ENCODE measurements at regions not wholly inside any gene's neighbourhood (a gene's known extent, or its start where the extent isn't known, plus 50 kb on each side); places are given as distances from the start of the nearest gene placed in this dataset.
"Not testable (repeated sequence)": the region's sequence is repeated elsewhere in the genome, so short reads cannot be mapped to it uniquely, and the experiment has no call there.

DNA sequence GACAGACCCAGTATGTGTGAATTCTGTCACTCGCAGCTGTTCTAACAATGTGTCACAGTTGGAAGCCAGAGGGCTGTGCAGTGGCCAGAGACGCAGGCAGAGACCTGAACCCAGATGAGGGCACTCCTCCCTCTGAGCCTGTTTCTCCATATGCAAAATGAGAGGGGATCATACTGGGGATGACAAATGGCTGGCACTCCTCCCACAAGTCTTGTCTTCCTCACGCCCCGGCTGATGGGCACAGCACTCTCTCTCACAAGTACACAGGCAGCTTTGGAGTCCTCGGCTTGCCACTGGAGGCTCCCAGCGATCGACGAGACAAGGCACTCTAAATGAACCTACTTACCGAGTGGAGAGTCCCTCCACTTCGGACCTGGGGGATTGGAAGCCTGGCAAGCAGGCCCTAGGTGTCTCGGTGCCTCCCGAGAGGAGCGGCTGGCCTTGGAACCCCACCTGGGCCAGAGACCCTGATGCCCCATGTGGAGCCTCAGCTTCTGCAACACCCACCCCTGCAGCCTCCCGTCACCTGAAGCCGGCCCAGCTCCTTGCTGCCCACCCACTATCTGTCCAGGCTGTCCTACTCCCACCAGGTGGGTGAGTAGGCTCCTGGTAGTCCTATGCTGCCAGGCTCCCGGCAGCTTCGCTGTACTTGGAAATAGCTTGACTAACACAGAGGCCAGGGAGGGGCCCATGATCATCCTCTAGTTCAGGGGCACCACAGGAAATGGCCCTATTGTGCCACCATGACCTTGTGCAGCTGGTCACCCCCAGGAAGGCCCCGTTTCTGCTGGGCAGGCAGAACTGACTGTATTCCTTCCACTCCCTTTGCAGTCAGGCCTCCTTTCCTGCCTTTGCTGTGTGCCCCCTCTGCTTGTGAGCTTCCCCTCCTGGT lies 65.0 kb upstream of the IQSEC1 start:
- no peak for DNase-seq (ENCODE audit: low spot score)

DNA sequence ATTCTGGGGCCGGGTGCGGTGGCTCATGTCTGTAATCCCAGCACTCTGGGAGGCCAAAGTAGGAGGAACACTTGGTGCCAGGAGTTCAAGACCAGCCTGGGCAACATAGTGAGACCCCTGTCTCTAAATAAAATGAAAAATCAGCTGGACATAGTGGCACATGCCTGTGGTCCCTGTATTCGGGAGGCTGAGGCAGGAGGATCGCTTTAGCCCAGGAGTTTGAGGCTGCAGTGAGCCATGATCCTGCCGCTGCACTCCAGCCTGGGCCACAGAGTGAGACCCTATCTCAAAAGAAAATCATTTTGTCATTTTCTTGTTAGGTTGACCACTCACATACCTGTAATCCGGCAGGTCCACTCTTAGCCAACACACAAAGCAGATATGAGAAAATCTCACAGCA lies 63.6 kb upstream of the IQSEC1 start:
- not testable (repeated sequence) for DNase-seq (ENCODE audit: low spot score)

DNA sequence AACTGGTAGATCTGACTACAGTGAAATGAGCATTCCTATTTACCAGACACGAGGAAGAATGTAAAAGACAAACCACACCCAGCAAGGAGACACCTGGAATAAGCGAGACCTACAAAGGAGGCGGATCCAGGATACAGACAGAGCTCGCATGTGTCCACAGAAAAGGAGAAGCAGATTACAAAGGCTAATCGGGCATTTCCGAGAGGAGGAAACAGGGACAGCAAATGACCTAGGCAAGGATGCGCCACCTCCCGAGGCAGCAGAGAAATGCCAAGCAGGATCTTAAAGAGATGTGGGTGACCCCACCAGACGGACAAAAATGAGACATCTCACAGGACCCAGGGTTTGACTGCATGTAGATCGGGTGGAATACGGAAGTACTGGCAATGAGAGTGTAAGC lies 63.2 kb upstream of the IQSEC1 start:
- no peak for DNase-seq (ENCODE audit: low spot score)

DNA sequence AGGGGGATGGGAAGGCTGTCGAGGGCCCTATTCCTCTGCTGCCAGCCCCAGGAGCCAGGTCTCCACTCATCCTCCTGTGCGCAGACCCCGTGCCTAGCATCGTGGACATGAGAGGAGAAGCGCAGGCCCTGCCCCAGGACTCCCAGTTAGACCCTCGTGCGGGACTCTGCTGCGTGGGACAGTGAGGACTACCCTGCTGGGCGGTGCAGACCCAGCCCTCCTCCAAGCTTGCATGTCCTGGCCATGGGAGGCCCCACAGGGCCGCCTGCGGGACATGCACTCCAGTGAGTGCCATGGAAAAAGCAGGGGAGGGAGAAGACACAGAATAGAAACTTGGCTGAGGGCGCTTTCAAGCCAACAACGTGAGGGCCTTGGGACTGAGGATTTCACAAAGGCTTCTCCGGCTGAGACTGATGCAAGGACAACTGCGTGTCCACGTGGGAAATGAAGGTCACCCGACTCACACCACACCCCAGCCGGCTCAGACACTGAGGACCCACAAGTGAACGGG lies 62.6 kb upstream of the IQSEC1 start:
- DNase-seq (ENCODE audit: low spot score): no peak

DNA sequence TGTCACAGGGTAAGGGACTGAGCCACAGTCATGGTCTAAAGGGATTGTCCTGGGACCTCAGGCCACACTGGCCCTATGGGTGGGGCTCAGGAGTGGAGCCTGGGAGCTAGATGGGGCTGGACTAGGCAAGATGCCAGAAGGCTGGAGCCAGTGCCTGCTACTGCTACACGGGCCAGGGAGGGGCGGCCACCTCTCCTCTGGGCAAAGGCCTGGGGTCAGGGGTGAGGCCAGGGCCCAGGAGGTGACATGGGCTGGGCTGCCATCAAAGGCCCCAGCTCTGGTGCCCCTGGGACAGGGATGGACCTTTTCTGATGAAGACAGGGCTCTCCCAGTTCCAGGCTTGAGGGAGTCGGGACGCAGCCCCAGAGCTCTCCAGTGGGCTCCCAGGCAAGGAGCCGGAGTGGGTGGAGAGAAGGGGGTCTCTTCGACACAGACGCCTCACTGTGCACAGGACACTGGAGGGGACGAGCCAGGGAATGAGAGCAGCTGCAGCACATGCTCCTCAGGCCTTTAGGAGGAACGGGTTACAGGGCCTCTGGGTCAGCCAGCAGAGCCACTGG lies 62.1 kb upstream of the IQSEC1 start:
- DNase-seq (ENCODE audit: low spot score): no peak

DNA sequence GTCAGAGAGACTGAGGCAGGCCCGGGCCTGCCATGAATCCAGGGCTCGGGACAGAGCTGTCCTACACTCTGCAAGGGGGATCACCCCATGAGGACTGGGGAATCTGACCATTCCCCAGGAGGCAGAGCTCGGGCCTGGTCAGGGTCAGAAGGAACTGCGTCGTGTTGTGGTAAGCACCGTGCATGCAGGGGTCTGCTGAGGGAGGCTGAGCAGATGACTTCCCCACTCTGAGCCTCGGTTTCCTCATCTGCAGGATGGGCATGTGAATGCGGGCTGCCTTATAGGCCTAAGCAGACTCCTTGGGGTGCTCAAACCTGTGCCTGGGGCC lies 61.6 kb upstream of the IQSEC1 start:
- DNase-seq (ENCODE audit: low spot score): no peak

DNA sequence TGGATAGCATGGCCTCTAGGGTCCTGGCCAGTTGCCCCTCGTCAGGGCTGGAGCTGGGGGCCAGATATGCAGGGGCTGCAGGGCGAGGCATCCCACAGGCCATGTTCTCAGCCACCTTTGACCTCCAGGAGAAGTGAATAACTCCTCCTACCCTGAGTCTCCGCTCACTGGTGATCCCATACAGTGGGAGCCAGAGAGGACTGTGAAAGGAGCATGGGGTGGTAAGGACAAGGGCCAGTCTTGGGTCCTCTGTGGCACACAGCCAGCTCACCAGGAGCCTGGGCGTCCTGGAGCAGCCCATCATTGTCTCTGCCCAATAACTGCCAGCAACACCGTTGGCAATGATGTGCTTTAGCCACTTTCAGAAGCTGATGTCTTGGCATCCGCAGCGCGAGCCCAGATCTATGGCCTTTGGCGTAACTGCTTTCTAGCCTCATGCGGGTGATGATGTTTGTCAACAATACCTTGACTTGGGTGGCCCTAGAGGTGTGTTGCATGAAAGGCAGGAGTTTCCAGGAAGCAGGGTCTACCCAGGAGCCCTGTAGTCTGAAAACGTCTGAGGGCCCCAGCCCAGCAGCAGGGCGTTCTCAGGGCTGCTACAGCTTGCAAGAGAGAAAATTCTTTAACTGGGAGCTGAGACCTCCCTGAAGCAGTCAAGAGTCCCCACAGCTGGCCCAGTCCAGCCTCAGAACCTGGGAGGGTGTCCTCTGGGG lies 61.1 kb upstream of the IQSEC1 start:
- no peak for DNase-seq (ENCODE audit: low spot score)

DNA sequence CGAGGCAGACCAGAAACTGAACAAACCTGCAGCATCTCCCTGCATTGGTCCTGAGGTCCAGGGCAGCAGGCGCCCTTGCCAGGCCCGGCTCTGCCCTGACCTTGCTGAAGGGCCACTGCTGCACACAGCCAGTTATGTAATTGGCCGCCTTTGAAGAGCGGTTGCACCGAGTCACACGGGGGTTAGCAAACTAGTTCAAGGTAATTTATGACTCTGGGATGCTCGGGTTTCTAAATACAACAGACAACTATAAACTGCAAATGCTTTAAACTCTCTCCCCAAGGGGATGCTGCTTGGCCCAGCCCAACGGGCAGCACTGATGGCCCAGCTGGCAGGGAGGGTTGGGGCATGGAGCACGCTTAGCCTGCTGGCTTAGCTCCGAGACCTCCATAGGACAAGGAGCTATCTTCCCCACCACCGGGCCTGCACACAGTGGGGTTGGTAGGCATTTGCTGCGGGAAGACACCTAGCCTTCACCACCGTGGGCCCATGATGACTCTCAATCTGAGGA lies 60.3 kb upstream of the IQSEC1 start:
- no peak for DNase-seq (ENCODE audit: low spot score)

DNA sequence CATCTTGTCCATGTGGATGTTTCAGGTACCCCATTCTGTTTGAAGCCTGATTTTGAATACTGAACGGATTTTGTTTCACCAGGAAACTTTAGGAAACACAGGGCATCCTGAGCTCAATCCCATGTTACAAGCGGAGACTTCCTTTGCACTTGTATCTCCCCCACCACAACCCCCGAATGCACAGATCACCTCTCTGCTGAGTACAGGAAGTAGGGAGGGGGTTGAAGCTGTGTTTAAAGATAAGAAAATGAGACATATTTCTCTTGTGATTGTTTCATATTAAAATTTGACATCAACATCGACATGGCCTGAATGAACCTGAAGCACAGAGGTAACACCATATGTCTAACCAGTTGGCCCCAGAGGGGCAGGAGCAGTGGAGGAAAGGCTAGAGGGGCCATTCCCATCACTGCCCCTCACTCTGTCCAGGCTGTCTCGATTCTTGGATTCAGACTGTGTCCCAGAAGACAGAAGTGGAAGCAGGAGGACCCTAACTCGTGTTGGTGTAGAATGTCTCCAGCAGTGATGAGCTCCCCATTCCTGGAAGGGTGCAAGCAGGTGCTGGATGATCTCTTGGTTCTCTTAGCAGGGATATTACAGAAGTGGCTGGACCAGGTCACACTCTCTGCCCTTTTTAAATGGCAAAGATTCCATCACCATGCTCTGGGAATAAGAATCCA lies 59.6 kb upstream of the IQSEC1 start:
- DNase-seq (ENCODE audit: low spot score): no peak

DNA sequence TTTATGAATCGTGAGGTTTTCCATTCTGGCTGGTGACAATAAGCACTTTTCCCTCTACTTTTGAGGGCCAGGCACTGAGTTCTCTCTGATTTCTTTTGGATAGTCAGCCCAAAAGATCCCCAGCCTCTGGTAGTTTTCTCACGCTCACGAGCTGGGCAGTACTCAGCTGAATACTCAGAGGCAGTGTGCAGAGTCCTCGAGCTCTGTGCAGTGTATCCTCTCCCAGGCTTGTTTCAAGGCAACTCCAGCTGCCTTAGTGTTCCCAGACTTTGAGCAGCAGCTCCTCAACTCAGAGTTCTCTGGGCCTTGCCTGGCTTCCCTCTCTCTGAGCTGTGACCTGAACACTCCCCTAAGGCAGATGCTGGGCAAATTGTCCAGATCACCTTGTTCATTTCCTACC lies 59.1 kb upstream of the IQSEC1 start:
- DNase-seq (ENCODE audit: low spot score): no peak

DNA sequence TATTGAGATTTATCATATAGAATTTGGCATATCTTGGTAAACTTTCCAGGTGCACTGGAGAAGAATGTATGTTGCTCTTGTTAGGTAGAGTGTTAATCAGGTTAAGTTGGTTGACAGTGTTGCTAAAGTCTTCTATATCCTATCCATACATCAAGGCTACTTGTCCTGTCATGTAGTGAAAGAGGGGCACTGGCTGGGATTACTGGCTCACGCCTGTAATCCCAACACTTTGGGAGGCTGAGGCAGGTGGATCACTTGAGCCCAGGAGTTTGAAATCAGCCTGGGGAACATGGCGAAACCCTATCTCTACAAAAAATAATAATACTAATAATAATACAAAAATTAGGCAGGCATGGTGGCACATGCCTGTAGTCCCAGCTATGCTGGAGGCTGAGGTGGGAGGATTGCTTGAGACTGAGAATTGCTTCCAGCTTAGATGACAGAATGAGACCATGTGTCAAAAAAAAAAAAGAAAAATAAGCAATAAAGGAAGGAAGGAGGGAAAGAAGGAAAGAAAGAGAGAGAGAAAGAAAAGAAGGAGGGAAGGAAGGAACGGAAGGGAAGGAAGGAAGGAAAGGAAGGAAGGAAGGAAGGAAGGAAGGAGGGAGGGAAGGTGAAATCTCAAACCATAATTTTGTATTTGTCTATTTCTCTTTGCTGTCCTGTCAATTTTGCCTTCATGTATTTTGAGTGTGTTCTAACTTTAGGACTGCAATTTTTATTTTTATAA lies 57.4 kb upstream of the IQSEC1 start:
- no peak for DNase-seq (ENCODE audit: low spot score)

DNA sequence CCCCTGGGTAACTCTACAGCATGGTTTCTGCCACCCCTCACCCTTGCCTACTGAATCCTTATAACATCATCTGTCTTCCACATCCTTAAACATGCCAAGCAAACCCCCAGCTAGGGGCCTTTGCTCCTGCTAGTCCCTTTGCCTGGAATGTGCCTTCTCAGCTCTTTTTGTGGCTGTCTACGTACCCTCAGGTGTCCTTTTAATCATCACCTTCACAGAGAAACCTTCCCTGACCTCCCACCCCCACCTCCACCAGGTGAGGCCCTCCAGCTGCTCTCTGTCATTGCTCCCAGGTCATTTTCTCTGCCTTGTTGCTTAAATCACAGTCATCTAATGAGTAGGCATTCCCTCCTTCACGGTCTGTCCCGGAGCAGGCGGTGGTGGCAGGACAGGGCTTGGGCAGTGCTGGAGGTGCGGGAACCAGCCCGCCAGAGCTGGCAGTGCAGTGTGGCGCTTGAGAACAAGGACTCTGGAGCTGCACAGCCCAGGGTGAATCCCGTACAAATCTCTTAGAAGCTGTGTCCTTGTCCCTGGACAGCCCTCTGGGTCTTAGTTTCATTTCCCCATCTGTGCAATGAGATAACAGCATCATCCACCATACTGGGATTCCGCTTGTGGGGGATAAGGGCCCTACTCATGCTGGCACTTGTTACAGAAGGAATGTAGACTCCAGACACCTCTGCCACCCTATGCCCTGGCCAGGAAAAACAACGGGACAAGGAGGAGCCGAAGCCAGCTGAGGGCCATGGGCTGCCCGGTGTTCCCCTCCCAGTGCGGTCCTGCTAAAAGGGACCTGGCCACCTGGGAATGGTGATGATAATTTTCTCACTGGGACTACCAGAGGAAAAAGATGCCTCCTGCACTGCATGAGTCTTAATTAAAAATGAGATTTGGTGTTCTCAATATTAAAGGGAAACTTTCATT lies 52.1 kb upstream of the IQSEC1 start:
- no peak for DNase-seq (ENCODE audit: low spot score)

DNA sequence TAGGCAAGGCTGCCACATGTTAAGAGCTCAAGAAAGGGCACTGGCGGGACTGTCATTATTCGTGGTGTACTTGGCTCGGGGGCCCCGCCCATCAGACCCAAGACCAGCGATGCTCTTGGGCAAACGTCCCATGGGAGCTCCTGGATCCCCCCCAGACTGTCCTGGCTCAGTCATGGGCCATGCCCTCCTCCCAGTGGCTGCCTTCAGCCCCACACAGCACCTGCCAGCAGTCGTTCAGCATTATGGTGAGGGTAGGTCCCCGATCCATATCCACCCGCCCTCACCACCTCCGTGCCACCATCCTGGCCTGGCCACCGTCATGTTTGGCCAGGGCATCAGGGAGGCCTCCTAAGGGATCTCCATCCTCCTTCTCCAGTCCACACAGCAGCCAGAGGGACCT lies 51.4 kb upstream of the IQSEC1 start:
- DNase-seq (ENCODE audit: low spot score): no peak

DNA sequence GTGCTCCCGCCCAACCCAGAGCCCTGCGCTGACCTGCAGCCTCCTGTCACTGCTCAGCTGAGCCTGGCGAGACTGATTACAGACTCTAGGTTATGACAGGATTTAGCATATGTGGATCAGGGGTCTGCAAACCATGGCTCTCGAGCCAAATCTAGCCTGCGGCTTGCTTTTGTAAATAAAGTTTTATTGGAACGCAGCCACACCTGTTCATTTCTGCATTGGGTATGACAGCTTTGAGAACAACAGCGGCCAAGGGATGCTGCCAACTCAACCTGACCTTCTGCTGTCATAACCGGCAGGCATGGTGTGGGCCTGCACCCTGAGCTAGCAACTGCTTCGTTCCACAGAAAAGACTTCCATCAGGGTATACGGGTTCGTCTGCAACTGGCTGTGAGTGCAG lies 50.5 kb upstream of the IQSEC1 start:
- DNase-seq (ENCODE audit: low spot score): no peak

DNA sequence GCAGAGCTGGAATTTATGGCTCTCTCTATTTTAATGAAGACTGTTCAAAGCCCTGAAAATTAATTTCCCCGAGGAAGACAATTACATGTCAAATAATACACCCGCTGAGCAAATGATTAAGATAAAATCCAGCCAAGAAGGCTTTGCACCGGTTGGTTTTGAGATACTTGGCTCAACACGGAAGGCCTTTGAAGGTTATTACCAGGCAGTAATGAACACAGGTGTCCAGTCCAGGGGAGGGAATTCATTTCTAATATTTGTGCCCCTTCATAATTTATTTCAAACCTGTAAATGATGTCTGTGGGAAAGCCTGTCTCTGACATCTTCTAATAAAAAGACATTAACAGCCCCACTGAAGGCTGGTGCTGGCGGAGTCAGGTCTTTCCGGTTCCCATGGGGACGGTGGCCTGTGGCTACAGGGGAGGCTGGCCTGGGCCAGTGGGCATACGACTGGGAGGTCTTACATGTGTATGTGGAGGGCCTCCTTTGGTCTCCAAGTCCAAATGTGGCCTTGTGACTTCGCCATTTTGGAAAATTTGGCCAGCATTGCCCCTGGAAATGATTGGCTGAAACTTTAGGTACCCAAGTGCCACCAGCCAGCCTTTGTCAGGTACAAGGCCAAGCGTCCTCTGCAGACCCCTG lies 49.9 kb upstream of the IQSEC1 start:
- no peak for DNase-seq (ENCODE audit: low spot score)
